Astrocyte of the cerebellum (primary cell): ENCODE measurements at regions not wholly inside any gene's neighbourhood (a gene's known extent, or its start where the extent isn't known, plus 50 kb on each side); places are given as distances from the start of the nearest gene placed in this dataset.
"Not testable (repeated sequence)": the region's sequence is repeated elsewhere in the genome, so short reads cannot be mapped to it uniquely, and the experiment has no call there.

Experiments used
- DNase-seq: peaks from one replicate; pipeline ENCODE4 v3.0.0-alpha.2; 2011; ENCODE audit warnings: low read depth
- H3K4me3 ChIP-seq: 2 replicates; pipeline ENCODE4 v1.5.1; 2011; ENCODE audit warnings: mild to moderate bottlenecking, low read depth, low read length, moderate library complexity
- in situ Hi-C: cut with HindIII; loops from 2 replicates; pipeline ENCODE4 v1.10.0; 2017; ENCODE audit warnings: low sequenced_read_pairs
- TF ChIP-seq, protein P1 (sequence below): IDR thresholded peaks from 2 replicates; pipeline ENCODE4 v1.5.1; 2012; ENCODE audit warnings: low read length, low read depth, moderate library complexity, mild to moderate bottlenecking; ENCODE audit errors: missing control alignments

DNA sequence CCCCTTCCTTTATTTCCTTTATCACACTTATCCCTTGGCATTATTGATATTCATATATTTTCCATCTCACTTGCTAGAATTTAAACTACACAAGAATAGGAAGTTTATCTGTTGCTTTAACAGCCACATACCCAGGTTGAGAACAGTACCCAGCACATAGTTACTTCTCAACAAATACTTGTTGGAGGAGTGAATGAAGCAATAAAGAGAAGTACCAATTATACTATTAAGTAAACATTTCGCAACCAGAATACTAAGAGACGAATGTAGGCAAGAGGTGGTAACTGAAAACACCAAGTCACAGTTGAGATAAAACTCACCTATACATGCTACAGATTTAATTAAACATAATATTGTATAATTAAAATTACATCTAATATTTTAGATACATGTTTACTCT is 110.9 kb downstream of the FSCB start:
- no peak overlapping the region for H3K4me3 ChIP-seq
- no peak for DNase-seq
- in situ Hi-C loops = no loop called here
- TF ChIP-seq, protein P1, sequence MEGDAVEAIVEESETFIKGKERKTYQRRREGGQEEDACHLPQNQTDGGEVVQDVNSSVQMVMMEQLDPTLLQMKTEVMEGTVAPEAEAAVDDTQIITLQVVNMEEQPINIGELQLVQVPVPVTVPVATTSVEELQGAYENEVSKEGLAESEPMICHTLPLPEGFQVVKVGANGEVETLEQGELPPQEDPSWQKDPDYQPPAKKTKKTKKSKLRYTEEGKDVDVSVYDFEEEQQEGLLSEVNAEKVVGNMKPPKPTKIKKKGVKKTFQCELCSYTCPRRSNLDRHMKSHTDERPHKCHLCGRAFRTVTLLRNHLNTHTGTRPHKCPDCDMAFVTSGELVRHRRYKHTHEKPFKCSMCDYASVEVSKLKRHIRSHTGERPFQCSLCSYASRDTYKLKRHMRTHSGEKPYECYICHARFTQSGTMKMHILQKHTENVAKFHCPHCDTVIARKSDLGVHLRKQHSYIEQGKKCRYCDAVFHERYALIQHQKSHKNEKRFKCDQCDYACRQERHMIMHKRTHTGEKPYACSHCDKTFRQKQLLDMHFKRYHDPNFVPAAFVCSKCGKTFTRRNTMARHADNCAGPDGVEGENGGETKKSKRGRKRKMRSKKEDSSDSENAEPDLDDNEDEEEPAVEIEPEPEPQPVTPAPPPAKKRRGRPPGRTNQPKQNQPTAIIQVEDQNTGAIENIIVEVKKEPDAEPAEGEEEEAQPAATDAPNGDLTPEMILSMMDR = no peak

DNA sequence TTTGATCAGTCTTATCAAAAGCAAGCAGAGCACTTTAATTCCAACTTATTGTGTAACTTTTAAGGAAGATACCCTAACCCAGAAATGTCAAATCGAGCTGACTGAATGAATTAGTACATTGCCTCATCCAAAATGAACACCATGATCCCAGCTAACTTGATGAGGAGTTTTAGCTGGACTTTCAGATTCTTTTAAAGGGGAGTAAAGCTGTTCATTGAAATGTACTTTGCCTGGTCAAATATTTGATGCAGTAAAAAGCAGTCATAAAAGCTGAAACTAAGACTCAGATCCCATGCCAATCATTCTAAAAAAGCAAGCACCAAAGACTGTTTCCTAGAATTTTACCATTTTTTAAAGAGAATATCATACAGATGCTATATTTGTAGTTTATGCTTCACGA is 114.1 kb downstream of the FSCB start:
- DNase-seq = no peak
- in situ Hi-C loops = no loop called here
- H3K4me3 ChIP-seq = no peak overlapping the region
- TF ChIP-seq, protein P1 = no peak

DNA sequence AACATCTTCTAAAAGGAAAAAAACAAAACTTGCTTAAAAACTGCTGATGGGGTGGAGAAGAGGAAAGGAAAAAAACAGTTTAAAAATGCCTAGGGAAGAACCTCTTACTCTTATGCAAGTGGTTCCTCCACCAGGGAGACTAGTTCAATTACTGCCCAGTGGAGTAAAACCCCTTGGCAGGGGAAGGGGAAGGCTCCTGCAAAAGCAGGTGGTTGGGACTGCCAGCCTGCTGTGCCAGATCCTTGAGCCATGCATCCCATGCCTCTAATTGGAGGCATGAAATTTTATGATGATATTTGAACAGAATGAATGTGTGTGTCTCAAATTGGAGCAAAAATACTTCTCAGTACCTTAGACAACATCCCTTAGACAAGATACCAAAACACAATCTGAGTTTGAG is 118.8 kb downstream of the FSCB start:
- H3K4me3 ChIP-seq = no peak overlapping the region

DNA sequence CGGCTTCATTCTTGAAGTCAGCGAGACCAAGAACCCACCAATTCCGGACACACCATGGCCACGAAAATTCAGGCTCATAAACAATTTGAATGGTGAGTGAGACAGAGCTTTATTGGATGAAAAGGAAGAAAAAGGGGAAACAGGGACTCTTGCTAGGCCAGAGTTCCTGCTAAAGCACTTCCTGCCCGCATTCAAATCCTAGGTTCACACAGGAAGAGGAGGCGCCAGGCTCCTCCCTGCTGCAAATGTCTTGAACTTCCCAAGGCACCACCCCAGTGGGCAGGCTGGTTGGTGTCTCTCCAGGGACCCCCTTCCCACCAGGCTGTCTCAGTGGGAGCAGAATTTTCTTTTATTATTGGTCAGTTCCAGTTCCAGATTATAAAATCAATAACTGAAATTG is 121.2 kb downstream of the FSCB start:
- DNase-seq = no peak
- TF ChIP-seq, protein P1 = no peak
- H3K4me3 ChIP-seq = no peak overlapping the region
- in situ Hi-C loops = no loop called here

More for the DNA sequence above, 118.8 kb downstream of the FSCB start:
- no peak for DNase-seq
- in situ Hi-C loops = no loop called here
- TF ChIP-seq, protein P1 = no peak

DNA sequence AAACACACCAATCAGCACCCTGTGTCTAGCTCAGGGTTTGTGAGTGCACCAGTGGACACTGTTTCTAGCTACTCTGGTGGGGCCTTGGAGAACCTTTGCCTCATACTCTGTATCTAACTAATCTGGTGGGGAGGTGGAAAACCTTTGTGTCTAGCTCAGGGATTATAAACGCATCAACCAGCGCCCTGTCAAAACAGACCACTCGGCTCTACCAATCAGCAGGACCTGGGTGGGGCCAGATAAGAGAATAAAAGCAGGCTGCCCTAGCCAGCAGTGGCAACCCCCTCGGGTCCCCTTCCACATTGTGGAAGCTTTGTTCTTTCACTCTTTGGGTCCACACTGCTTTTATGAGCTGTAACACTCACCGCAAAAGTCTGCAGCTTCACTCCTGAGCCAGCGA is 121.8 kb downstream of the FSCB start:
- H3K4me3 ChIP-seq, in situ Hi-C loops, DNase-seq: not testable (repeated sequence)

DNA sequence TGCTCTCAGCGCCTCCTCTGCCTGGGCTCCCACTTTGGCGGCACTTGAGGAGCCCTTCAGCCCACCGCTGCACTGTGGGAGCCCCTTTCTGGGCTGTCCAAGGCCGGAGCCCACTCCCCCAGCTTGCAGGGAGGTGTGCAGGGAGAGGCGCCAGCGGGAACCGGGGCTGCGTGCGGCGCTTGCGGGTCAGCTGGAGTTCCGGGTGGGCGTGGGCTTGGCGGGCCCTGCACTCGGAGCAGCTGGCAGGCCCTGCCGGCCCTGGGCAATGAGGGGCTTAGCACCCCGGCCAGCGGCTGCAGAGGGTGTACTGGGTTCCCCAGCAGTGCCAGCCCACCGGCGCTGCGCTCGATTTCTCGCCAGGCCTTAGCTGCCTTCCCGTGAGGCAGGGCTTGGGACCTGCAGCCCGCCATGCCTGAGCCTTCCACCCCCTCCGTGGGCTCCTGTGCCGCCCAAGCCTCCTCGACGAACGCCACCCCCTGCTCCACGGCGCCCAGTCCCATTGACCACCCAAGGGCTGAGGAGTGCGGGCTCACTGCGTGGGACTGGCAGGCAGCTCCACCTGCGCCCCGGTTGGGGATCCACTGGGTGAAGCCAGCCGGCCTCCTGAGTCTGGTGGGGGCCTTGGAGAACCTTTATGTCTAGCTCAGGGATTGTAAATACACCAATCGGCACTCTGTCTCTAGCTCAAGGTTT is 122.3 kb downstream of the FSCB start:
- in situ Hi-C loops, H3K4me3 ChIP-seq, DNase-seq: not testable (repeated sequence)

DNA sequence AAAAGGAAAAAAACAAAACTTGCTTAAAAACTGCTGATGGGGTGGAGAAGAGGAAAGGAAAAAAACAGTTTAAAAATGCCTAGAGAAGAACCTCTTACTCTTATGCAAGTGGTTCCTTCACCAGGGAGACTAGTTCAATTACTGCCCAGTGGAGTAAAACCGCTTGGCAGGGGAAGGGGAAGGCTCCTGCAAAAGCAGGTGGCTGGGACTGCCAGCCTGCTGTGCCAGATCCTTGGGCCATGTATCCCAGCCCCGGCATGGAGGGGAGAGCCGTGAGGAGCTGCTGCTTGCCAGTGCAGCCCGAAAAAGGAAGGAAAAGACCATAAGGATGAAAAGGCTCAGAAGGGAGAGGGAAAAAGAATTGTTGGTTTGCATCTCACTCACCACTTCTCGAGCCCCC is 123.0 kb downstream of the FSCB start:
- in situ Hi-C loops = no loop called here
- no peak for DNase-seq
- no peak overlapping the region for H3K4me3 ChIP-seq
- TF ChIP-seq, protein P1 = no peak

DNA sequence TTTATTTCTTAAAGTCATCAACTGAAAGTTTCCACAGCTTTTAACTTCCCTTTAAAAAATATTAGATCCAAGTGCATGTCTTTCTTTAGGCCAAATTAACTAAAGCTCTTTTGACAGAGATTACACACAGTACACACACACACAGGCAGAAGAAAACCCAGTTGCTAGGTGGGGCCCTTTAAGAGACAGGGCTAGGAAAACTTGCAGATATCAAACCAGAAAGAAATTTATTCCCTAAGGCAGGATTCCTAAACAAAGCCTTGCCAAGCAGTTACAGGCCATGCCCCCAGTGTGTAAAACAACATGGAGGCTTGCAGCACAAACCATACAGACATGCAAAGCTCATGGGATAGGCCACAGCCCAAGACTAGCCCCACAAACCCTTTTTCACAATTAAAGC is 123.4 kb downstream of the FSCB start:
- no peak overlapping the region for H3K4me3 ChIP-seq
- TF ChIP-seq, protein P1 = no peak
- in situ Hi-C loops = no loop called here
- no peak for DNase-seq
